HPDE6-E6E7 (cell line): ENCODE measurements at regions not wholly inside any gene's neighbourhood (a gene's known extent, or its start where the extent isn't known, plus 50 kb on each side); places are given as distances from the start of the nearest gene placed in this dataset.
A peak's percentile ranks its signal among the peaks of the same experiment; 100 is the strongest.

Source experiments
- DNase-seq: peaks from one replicate; pipeline ENCODE4 v3.0.0; 2011; ENCODE audit warnings: missing footprints; ENCODE audit errors: extremely low spot score

- no peak for DNase-seq
Observed at GRCh38 chr20:37643400-37643799, 50.4 kb upstream of the CTNNBL1 start.

- DNase-seq, result no peak
Observed at GRCh38 chr20:37642246-37642645, 51.6 kb upstream of the CTNNBL1 start.

GRCh38 chr20:37640600-37641561 is 52.9 kb upstream of the CTNNBL1 start:
- DNase-seq, result no peak

- DNase-seq, result no peak
Observed at GRCh38 chr20:37638527-37638926, 55.3 kb upstream of the CTNNBL1 start.

- no peak for DNase-seq
Observed at GRCh38 chr20:37636977-37637376, 56.9 kb upstream of the CTNNBL1 start.

- no peak for DNase-seq
Observed at GRCh38 chr20:37636212-37636975, 57.4 kb upstream of the CTNNBL1 start.

- no peak for DNase-seq
Observed at GRCh38 chr20:37630993-37631392, 62.8 kb upstream of the CTNNBL1 start.

GRCh38 chr20:37630166-37630565 is 63.7 kb upstream of the CTNNBL1 start:
- DNase-seq, result no peak

- DNase-seq, result no peak
Observed at GRCh38 chr20:37627767-37628130, 66.1 kb upstream of the CTNNBL1 start.

- peak; percentile 57 for DNase-seq
Observed at GRCh38 chr20:37627060-37627766, 66.6 kb upstream of the CTNNBL1 start.

- DNase-seq, result no peak
Observed at GRCh38 chr20:37624963-37625362, 68.9 kb upstream of the CTNNBL1 start.

GRCh38 chr20:37622728-37623127 is 71.1 kb upstream of the CTNNBL1 start:
- DNase-seq, result no peak

GRCh38 chr20:37619496-37619895 is 74.3 kb upstream of the CTNNBL1 start:
- no peak for DNase-seq

- DNase-seq, result no peak
Observed at GRCh38 chr20:37616110-37616425, 77.8 kb upstream of the CTNNBL1 start.

- no peak for DNase-seq
Observed at GRCh38 chr20:37615340-37616109, 78.3 kb upstream of the CTNNBL1 start.

- no peak for DNase-seq
Observed at GRCh38 chr20:37611852-37612251, 82.0 kb upstream of the CTNNBL1 start.

GRCh38 chr20:37611346-37611745 is 82.5 kb upstream of the CTNNBL1 start:
- no peak for DNase-seq

GRCh38 chr20:37610203-37610798 is 82.6 kb upstream of the BLCAP start:
- DNase-seq, result no peak

- no peak for DNase-seq
Observed at GRCh38 chr20:37602634-37603033, 75.0 kb upstream of the BLCAP start.

- DNase-seq, result no peak
Observed at GRCh38 chr20:37600486-37600885, 72.8 kb upstream of the BLCAP start.
